ENCODE measurements at regions not wholly inside any gene's neighbourhood (a gene's known extent, or its start where the extent isn't known, plus 50 kb on each side); places are given as distances from the start of the nearest gene placed in this dataset.

GRCh38 chr6:68194846-68195478 lies 440.1 kb upstream of the ADGRB3 start (continued):
- TF ChIP-seq ZBTB33 (CRISPR knock-in tag; IDR thresholded peaks at IDR 0.05) (no peak), TRIM28 (IDR thresholded peaks at IDR 0.05) (no peak), NR2C1 (IDR thresholded peaks at IDR 0.05) (no peak), NR2C1 (tag; IDR thresholded peaks at IDR 0.05) (no peak), CHD7 (IDR thresholded peaks at IDR 0.05; ENCODE audit: low read depth, low read length) (no peak), SMAD3 (CRISPR knock-in tag; conservative IDR thresholded peaks at IDR 0.05) (no peak), FOXP4 (CRISPR knock-in tag; IDR thresholded peaks at IDR 0.05; ENCODE audit: borderline replicate concordance) (no peak), XRCC4 (IDR thresholded peaks at IDR 0.05; ENCODE audit: extremely low read depth, insufficient read depth, insufficient read length) (no peak), MAZ (CRISPR knock-in tag; conservative IDR thresholded peaks at IDR 0.05 in 1 of 2, IDR thresholded peaks at IDR 0.05 in 1 of 2) (no peak)

All from K562 (cell line).